ENCODE measurements at regions not wholly inside any gene's neighbourhood (a gene's known extent, or its start where the extent isn't known, plus 50 kb on each side); places are given as distances from the start of the nearest gene placed in this dataset.

GRCh38 chr14:48643241-48643640, 942.9 kb downstream of the RPS29 start:
- TF ChIP-seq CTCF (IDR thresholded peaks at IDR 0.05), result no peak
- TF ChIP-seq EZH2 (IDR thresholded peaks at IDR 0.05; ENCODE audit: borderline replicate concordance, insufficient read depth, low read depth, low read length, poor library complexity, severe bottlenecking), result no peak
